HG03442 (cell line): ENCODE measurements at regions not wholly inside any gene's neighbourhood (a gene's known extent, or its start where the extent isn't known, plus 50 kb on each side); places are given as distances from the start of the nearest gene placed in this dataset.
"Not testable (repeated sequence)": the region's sequence is repeated elsewhere in the genome, so short reads cannot be mapped to it uniquely, and the experiment has no call there.

Source experiments
- ATAC-seq: cut with Tn5 transposase; IDR thresholded peaks from one replicate; pipeline ENCODE4 v1.9.1; 2021; ENCODE audit warnings: mild to moderate bottlenecking, moderate library complexity; ENCODE audit not compliant: unreplicated experiment

DNA sequence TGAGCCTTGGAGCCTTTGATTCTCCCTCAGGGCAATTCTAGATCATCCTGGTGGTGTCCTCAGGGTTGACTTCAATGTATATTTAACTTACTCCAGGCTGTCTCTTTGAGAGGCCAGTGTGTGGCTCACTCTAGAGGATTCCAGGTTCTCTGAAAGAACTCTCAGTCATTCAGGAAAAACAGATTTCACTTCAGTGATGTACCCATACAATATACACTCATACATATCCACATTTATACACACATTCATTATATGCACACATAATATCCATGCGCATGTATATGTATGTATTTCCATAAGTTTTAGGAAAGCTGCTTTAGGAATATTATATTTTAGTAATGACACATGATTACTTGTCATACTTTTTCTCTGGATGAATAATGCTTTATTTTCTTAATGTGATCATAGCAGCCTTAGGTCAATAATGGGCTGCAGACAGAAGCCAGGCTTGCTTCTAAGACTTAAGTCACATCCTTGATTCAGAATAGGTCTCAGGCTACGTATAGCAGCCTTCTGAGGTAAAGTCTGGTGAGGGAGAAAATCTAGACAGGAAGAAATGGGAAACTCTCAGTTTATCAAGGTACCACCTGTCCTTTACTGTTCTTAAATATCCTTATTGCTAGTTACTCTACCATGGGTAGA, 397.0 kb downstream of the GPAT3 start:
- ATAC-seq, result no peak

DNA sequence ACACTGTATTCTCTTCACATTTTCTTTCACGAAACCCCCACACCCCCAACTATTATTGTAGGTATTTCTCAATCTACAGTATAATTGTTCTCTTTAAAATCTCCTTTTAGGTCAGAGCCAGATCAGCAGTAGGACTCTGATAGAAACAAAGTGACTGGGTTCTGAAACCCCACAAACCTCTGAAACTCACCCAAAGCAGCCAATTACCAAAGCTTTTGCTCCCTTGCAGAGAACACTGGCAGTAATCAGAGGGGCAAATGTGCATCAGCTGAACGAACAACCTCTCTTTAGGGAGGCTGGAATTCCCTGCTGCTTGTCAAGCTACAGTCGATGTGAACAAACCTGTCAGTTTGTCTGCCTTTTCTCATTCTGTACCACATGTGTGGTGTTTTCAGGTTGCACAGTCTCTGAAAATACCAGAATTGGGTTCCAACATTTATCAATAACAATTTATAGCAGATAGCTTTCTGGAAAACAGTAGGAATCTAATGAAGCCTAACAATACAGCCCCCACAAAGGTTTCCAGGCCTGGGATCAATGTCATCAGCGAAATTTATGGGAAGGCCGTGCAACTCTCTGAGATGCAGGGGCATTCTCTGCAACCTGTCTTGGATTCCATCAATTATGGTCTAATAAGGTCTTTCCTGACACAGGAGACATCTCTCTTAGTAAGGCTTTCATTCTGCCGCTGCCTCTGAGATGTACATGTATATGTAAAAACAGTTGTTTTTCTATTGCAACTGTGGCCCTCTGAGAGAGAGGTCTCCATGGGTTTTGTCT, 395.9 kb downstream of the GPAT3 start:
- no peak for ATAC-seq

- ATAC-seq, result no peak
These were observed 393.6 kb downstream of the GPAT3 start for GRCh38 chr4:83929550-83929949.

- ATAC-seq, result no peak
These were observed 391.0 kb downstream of the GPAT3 start for GRCh38 chr4:83926950-83927349.

DNA sequence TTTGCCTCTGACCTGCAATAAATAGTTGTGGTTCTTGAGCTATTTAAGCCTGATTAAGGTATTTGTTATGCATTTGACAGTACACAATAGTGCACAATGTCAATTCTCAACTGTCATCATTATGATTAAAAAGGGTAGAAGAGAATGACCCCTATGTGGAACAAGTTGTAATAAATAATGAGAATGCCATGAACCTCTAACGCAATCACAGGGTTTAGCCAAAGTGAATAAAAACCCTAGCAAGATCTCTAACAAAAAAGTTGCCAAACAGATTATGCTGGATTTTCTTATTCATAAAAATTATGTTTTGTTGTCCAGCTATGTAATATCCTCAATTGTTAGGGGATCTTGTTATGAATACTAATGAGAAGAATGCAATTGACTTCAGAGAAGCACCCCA, 387.4 kb downstream of the GPAT3 start:
- no peak for ATAC-seq

DNA sequence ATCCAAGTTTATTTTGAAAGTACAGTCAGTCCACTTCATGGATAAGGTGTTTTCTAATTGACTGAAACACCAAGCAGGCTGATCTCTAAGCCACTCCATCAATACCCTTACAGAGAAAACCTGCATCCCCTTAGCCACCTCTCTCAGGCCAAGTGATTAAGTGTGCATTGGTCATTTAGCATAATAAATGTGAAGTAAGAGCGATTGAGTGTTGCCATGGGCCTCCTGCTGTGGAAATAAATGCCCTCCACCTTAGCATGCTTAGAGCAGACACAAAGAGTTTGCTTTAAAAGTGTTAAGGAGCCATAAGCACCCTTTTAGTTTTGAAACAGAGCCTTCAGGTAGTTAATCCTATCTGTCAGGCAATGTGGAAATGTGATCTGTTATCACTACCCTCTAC, 386.5 kb downstream of the GPAT3 start:
- no peak for ATAC-seq

GRCh38 chr4:83921124-83921523, 385.2 kb downstream of the GPAT3 start:
- no peak for ATAC-seq

- no peak for ATAC-seq
These were observed 384.5 kb downstream of the GPAT3 start for GRCh38 chr4:83920375-83920774.

GRCh38 chr4:83917572-83917971, 381.7 kb downstream of the GPAT3 start:
- no peak for ATAC-seq

- no peak for ATAC-seq
These were observed 374.8 kb downstream of the GPAT3 start for GRCh38 chr4:83910693-83911092.

DNA sequence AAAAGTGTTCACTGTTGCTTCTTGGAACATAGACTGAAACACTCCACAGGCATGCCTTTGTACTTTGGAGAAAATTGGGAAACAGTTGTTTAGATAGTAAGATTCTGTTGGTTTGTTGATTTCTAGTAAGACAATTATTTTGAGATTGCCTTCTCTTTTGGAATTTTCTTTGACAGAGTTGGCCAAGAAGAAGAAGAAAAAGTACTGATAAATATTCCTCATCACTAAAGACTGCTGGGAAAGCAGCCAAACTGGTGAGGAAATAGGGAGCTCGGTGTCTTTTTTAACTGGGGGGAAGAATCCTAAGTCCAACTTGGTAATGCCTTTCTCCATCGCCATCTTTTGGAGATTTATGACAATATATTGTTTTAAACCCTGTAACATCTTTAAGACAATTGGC, 370.7 kb downstream of the GPAT3 start:
- ATAC-seq, result no peak

DNA sequence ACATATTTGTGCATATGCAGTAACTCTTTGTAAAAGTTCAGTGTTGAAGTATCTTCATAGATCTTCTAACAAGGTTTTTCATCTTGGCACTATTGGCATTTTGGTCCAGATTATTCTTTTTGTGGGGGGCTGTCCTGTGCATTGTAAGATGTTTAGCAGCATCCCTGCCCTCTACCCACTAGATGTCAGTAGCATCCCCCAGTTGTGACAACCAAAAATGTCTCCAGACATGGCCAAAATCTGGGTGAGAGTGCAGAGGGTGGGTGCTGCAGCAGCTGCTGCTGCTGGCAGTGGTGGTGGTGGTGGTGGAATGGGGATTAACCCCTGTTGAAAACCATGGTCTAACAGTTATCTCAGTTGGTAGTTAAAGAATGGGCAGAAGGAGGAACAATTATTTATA, 370.0 kb downstream of the GPAT3 start:
- no peak for ATAC-seq

- ATAC-seq, result not testable (repeated sequence)
These were observed 367.8 kb downstream of the GPAT3 start for GRCh38 chr4:83903740-83904139.

GRCh38 chr4:83894831-83895230, 358.9 kb downstream of the GPAT3 start:
- ATAC-seq, result no peak

GRCh38 chr4:83890816-83891215, 354.9 kb downstream of the GPAT3 start:
- ATAC-seq, result no peak

GRCh38 chr4:83890231-83890630, 354.3 kb downstream of the GPAT3 start:
- no peak for ATAC-seq

- ATAC-seq, result no peak
These were observed 353.9 kb downstream of the GPAT3 start for GRCh38 chr4:83889802-83890201.

DNA sequence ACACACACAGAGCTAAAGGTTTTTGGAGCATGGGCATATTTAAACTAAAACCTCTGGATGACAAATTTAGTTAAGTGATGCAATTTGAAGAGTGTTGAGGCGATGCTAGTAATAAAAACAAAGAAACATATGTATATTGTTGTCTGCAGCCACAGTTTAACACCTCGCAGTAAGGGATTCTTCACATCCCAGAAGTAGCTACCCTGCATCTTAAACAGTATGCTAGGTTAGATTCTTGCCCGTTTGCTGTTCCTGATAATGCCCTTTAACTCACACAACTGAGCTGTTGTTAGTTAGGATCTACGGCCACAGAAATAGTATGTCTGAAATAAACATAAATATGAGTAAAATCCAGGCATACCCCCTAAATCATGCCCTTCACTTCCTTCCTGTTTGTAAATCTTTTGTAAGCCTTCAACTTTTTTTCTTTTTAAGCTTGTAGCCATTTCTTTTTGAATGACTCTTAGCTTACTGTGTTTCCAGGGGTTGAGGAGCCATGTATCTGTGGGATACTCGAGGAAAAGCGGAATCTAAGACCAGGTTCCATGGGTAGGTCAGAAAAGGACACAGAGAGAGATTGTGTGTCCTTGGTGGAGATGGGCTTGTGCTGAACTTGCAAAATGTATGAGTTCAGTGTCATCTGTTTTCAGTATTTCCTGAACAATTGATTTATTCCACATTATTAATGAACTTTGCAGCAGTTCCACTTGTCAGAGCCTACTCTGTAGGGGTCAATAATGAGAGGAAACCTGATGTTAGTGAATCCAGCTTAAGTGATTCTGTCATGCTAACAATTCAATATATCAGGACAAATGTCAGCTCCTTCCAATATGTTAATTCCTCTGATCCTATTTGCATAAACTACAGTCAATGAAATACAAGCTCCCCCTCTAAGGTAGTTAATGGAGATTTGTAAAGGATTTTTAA, 349.6 kb downstream of the GPAT3 start:
- ATAC-seq, result no peak

GRCh38 chr4:83876047-83876446, 340.1 kb downstream of the GPAT3 start:
- ATAC-seq, result no peak

GRCh38 chr4:83875437-83875836, 339.5 kb downstream of the GPAT3 start:
- ATAC-seq, result no peak

DNA sequence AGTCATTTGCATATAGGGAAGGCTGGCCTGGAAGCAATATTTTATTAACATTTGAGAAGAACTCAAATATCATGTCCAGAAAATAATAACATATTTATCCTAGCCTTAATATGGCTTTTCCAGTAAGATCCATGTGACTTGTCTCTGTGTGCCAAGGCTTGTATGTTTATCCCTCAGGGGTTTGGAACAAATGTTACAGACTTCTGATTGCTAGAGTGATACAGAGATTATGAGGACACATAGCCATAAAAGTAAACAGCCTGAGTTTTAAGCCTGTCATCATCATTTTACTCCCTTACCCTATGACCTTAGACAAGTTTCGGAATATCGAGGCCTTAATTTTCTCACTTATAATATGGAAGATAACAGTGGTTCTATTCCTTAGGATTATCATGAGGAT, 338.1 kb downstream of the GPAT3 start:
- ATAC-seq, result no peak
